ENCODE measurements at regions not wholly inside any gene's neighbourhood (a gene's known extent, or its start where the extent isn't known, plus 50 kb on each side); places are given as distances from the start of the nearest gene placed in this dataset.

- Histone ChIP-seq H3K9me3 (ENCODE audit: control insufficient read depth, low read length) (no peaks in the 10 kb centered on the region), H4K91ac (ENCODE audit: low read length) (no peak overlapping the region), H3K4me1 (ENCODE audit: control insufficient read depth, insufficient read depth, low read depth, low read length) (no peaks in the 10 kb centered on the region), H3K9ac (ENCODE audit: low read length) (no peak overlapping the region), H2AFZ (ENCODE audit: low read depth, low read length) (no peak overlapping the region), H3K27ac (ENCODE audit: low read length, poor library complexity, severe bottlenecking) (no peak overlapping the region), H3K27me3 (ENCODE audit: control insufficient read depth in 1 of 2, insufficient read depth in 1 of 2, low read length in 2 of 2) (no peaks in the 10 kb centered on the region), H3K4me3 (ENCODE audit: insufficient read depth in 1 of 2, low read depth in 1 of 2, low read length in 2 of 2) (no peak overlapping the region), H2BK12ac (ENCODE audit: low read length in 2 of 2) (no peak overlapping the region), H2AK5ac (ENCODE audit: low read length, severe bottlenecking) (no peak overlapping the region), H2BK120ac (ENCODE audit: low read depth, low read length) (no peak overlapping the region), H2BK5ac (ENCODE audit: low read depth, low read length, poor library complexity, severe bottlenecking) (no peak overlapping the region), H3K23ac (ENCODE audit: low read length in 2 of 2) (no peak overlapping the region), H2BK15ac (ENCODE audit: low read depth, poor library complexity, severe bottlenecking) (no peak overlapping the region), H3K79me1 (replicated peaks; ENCODE audit: low read length, poor library complexity, severe bottlenecking) (no peaks in the 10 kb centered on the region), H3K4ac (ENCODE audit: low read depth in 1 of 2, low read length in 2 of 2) (no peak overlapping the region), H3K36me3 (ENCODE audit: control insufficient read depth in 1 of 2, insufficient read depth in 2 of 2, low read depth in 1 of 2, low read length in 2 of 2) (no peaks in the 10 kb centered on the region), H4K8ac (ENCODE audit: low read length) (no peak overlapping the region), H3K14ac (ENCODE audit: low read length in 2 of 2) (no peak overlapping the region), H3K4me2 (ENCODE audit: low read length, poor library complexity, severe bottlenecking) (no peak overlapping the region), H3K18ac (ENCODE audit: low read depth in 1 of 2, low read length in 2 of 2) (no peak overlapping the region)
- 95% methylated on average over 8 of the region's 9 CpGs for WGBS
- DNase-seq = no peak
These were observed 371.7 kb downstream of the DIPK2A start for GRCh38 chr3:144343343-144343742.

- Histone ChIP-seq H3K27me3 (ENCODE audit: control insufficient read depth in 1 of 2, insufficient read depth in 1 of 2, low read length in 2 of 2) (no peaks in the 10 kb centered on the region), H3K9me3 (ENCODE audit: control insufficient read depth, low read length) (no peaks in the 10 kb centered on the region), H2BK15ac (ENCODE audit: low read depth, poor library complexity, severe bottlenecking) (no peak overlapping the region), H3K4me1 (ENCODE audit: control insufficient read depth, insufficient read depth, low read depth, low read length) (no peaks in the 10 kb centered on the region), H2AK5ac (ENCODE audit: low read length, severe bottlenecking) (no peak overlapping the region), H2AFZ (ENCODE audit: low read depth, low read length) (no peak overlapping the region), H3K4ac (ENCODE audit: low read depth in 1 of 2, low read length in 2 of 2) (no peak overlapping the region), H2BK120ac (ENCODE audit: low read depth, low read length) (no peak overlapping the region), H3K36me3 (ENCODE audit: control insufficient read depth in 1 of 2, insufficient read depth in 2 of 2, low read depth in 1 of 2, low read length in 2 of 2) (no peaks in the 10 kb centered on the region), H2BK12ac (ENCODE audit: low read length in 2 of 2) (no peak overlapping the region), H3K4me3 (ENCODE audit: insufficient read depth in 1 of 2, low read depth in 1 of 2, low read length in 2 of 2) (no peak overlapping the region), H4K91ac (ENCODE audit: low read length) (no peak overlapping the region), H4K8ac (ENCODE audit: low read length) (no peak overlapping the region), H2BK5ac (ENCODE audit: low read depth, low read length, poor library complexity, severe bottlenecking) (no peak overlapping the region), H3K4me2 (ENCODE audit: low read length, poor library complexity, severe bottlenecking) (no peak overlapping the region), H3K14ac (ENCODE audit: low read length in 2 of 2) (no peak overlapping the region), H3K18ac (ENCODE audit: low read depth in 1 of 2, low read length in 2 of 2) (no peak overlapping the region), H3K79me1 (replicated peaks; ENCODE audit: low read length, poor library complexity, severe bottlenecking) (no peaks in the 10 kb centered on the region), H3K23ac (ENCODE audit: low read length in 2 of 2) (no peak overlapping the region), H3K9ac (ENCODE audit: low read length) (no peak overlapping the region), H3K27ac (ENCODE audit: low read length, poor library complexity, severe bottlenecking) (no peak overlapping the region)
- DNase-seq = no peak
- WGBS = 86% methylated on average over 5 of the region's 7 CpGs
These were observed 372.2 kb downstream of the DIPK2A start for GRCh38 chr3:144343777-144344176.

- Histone ChIP-seq H3K23ac (ENCODE audit: low read length in 2 of 2) (no peak overlapping the region), H4K8ac (ENCODE audit: low read length) (no peak overlapping the region), H3K9ac (ENCODE audit: low read length) (no peak overlapping the region), H3K14ac (ENCODE audit: low read length in 2 of 2) (no peak overlapping the region), H3K18ac (ENCODE audit: low read depth in 1 of 2, low read length in 2 of 2) (no peak overlapping the region), H2BK15ac (ENCODE audit: low read depth, poor library complexity, severe bottlenecking) (no peak overlapping the region), H2AFZ (ENCODE audit: low read depth, low read length) (no peak overlapping the region), H2BK12ac (ENCODE audit: low read length in 2 of 2) (no peak overlapping the region), H3K27ac (ENCODE audit: low read length, poor library complexity, severe bottlenecking) (no peak overlapping the region), H3K4me3 (ENCODE audit: insufficient read depth in 1 of 2, low read depth in 1 of 2, low read length in 2 of 2) (no peak overlapping the region), H2BK120ac (ENCODE audit: low read depth, low read length) (no peak overlapping the region), H3K4me1 (ENCODE audit: control insufficient read depth, insufficient read depth, low read depth, low read length) (no peaks in the 10 kb centered on the region), H3K4me2 (ENCODE audit: low read length, poor library complexity, severe bottlenecking) (no peak overlapping the region), H2AK5ac (ENCODE audit: low read length, severe bottlenecking) (no peak overlapping the region), H2BK5ac (ENCODE audit: low read depth, low read length, poor library complexity, severe bottlenecking) (no peak overlapping the region), H3K9me3 (ENCODE audit: control insufficient read depth, low read length) (no peaks in the 10 kb centered on the region), H3K27me3 (ENCODE audit: control insufficient read depth in 1 of 2, insufficient read depth in 1 of 2, low read length in 2 of 2) (no peaks in the 10 kb centered on the region), H3K36me3 (ENCODE audit: control insufficient read depth in 1 of 2, insufficient read depth in 2 of 2, low read depth in 1 of 2, low read length in 2 of 2) (no peaks in the 10 kb centered on the region), H3K4ac (ENCODE audit: low read depth in 1 of 2, low read length in 2 of 2) (no peak overlapping the region), H4K91ac (ENCODE audit: low read length) (no peak overlapping the region), H3K79me1 (replicated peaks; ENCODE audit: low read length, poor library complexity, severe bottlenecking) (no peaks in the 10 kb centered on the region)
- 100% methylated on average over 2 of the region's 2 CpGs for WGBS
- DNase-seq = no peak
These were observed 373.4 kb downstream of the DIPK2A start for GRCh38 chr3:144344925-144345548.

GRCh38 chr3:144350125-144350524 lies 378.5 kb downstream of the DIPK2A start:
- WGBS = 80% methylated on average over 1 of the region's 3 CpGs
- Histone ChIP-seq H3K27me3 (ENCODE audit: control insufficient read depth in 1 of 2, insufficient read depth in 1 of 2, low read length in 2 of 2) (no peaks in the 10 kb centered on the region), H3K4me3 (ENCODE audit: insufficient read depth in 1 of 2, low read depth in 1 of 2, low read length in 2 of 2) (no peak overlapping the region), H4K8ac (ENCODE audit: low read length) (no peak overlapping the region), H4K91ac (ENCODE audit: low read length) (no peak overlapping the region), H3K9ac (ENCODE audit: low read length) (no peak overlapping the region), H2BK5ac (ENCODE audit: low read depth, low read length, poor library complexity, severe bottlenecking) (no peak overlapping the region), H2AK5ac (ENCODE audit: low read length, severe bottlenecking) (no peak overlapping the region), H2AFZ (ENCODE audit: low read depth, low read length) (no peak overlapping the region), H3K4me2 (ENCODE audit: low read length, poor library complexity, severe bottlenecking) (no peak overlapping the region), H3K18ac (ENCODE audit: low read depth in 1 of 2, low read length in 2 of 2) (no peak overlapping the region), H3K14ac (ENCODE audit: low read length in 2 of 2) (no peak overlapping the region), H2BK12ac (ENCODE audit: low read length in 2 of 2) (no peak overlapping the region), H3K36me3 (ENCODE audit: control insufficient read depth in 1 of 2, insufficient read depth in 2 of 2, low read depth in 1 of 2, low read length in 2 of 2) (no peaks in the 10 kb centered on the region), H3K4ac (ENCODE audit: low read depth in 1 of 2, low read length in 2 of 2) (no peak overlapping the region), H3K79me1 (replicated peaks; ENCODE audit: low read length, poor library complexity, severe bottlenecking) (no peaks in the 10 kb centered on the region), H3K23ac (ENCODE audit: low read length in 2 of 2) (no peak overlapping the region), H3K4me1 (ENCODE audit: control insufficient read depth, insufficient read depth, low read depth, low read length) (no peaks in the 10 kb centered on the region), H3K27ac (ENCODE audit: low read length, poor library complexity, severe bottlenecking) (no peak overlapping the region), H3K9me3 (ENCODE audit: control insufficient read depth, low read length) (no peaks in the 10 kb centered on the region), H2BK15ac (ENCODE audit: low read depth, poor library complexity, severe bottlenecking) (no peak overlapping the region), H2BK120ac (ENCODE audit: low read depth, low read length) (no peak overlapping the region)
- DNase-seq = no peak
